SU-DHL-6 (cell line): ENCODE measurements at regions not wholly inside any gene's neighbourhood (a gene's known extent, or its start where the extent isn't known, plus 50 kb on each side); places are given as distances from the start of the nearest gene placed in this dataset.

Source experiments
- H2AFZ ChIP-seq: fragments of 200-600 bp; sonication (generic); 2 replicates; pipeline ENCODE4 v1.6.1; 2014; ENCODE audit warnings: low read depth, mild to moderate bottlenecking, moderate library complexity, mixed read lengths, antibody characterized with exemption, low read length; ENCODE audit not compliant: severe bottlenecking
- H3F3A ChIP-seq: fragments of 200-600 bp; shearing (Covaris generic); 2 replicates; pipeline ENCODE4 v1.6.0; 2016; ENCODE audit warnings: antibody characterized with exemption, mild to moderate bottlenecking; ENCODE audit not compliant: insufficient read depth
- H3K27ac ChIP-seq: fragments of 200-600 bp; sonication (generic); 2 replicates; pipeline ENCODE4 v1.5.1; 2016; ENCODE audit warnings: low read depth, mild to moderate bottlenecking, low read length, moderate library complexity, mixed read lengths
- H3K27me3 ChIP-seq: fragments of 200-600 bp; sonication (generic), shearing (Covaris generic); 2 replicates; pipeline ENCODE4 v1.6.0; 2014; ENCODE audit warnings: mild to moderate bottlenecking, low read length
- H3K36me3 ChIP-seq: fragments of 200-600 bp; sonication (generic); 2 replicates; pipeline ENCODE4 v1.6.1; 2014; ENCODE audit warnings: mild to moderate bottlenecking, low read length, mixed read lengths
- H3K4me2 ChIP-seq: fragments of 300-600, 200-600 bp; shearing (Covaris generic), sonication (generic); 2 replicates; pipeline ENCODE4 v1.6.0; 2014; ENCODE audit warnings: low read length, low read depth, mild to moderate bottlenecking; ENCODE audit not compliant: poor library complexity, severe bottlenecking
- H3K4me3 ChIP-seq: fragments of 200-600 bp; sonication (generic); 2 replicates; pipeline ENCODE4 v1.5.1; 2014; ENCODE audit warnings: antibody characterized with exemption, low read length, mild to moderate bottlenecking, mixed read lengths; ENCODE audit not compliant: insufficient read depth, poor library complexity, severe bottlenecking
- H3K79me2 ChIP-seq: fragments of 200-600 bp; sonication (generic); 2 replicates; pipeline ENCODE4 v1.6.1; 2014; ENCODE audit warnings: mild to moderate bottlenecking, low read length, moderate library complexity; ENCODE audit not compliant: insufficient read depth
- H3K9ac ChIP-seq: fragments of 200-600 bp; sonication (generic); 2 replicates; pipeline ENCODE4 v1.7.0; 2014; ENCODE audit warnings: mild to moderate bottlenecking, low read length
- H3K9me2 ChIP-seq: fragments of 200-600 bp; sonication (generic); replicated peaks from 2 replicates; pipeline ENCODE4 v1.6.1; 2014; ENCODE audit warnings: low read length; ENCODE audit not compliant: insufficient read depth
- H3K9me3 ChIP-seq: fragments of 200-600 bp; sonication (generic); 2 replicates; pipeline ENCODE4 v1.6.1; 2014; ENCODE audit warnings: low read length, mixed read lengths; ENCODE audit not compliant: insufficient read depth
- H4K20me1 ChIP-seq: fragments of 200-600 bp; sonication (generic); 2 replicates; pipeline ENCODE4 v1.6.1; 2014; ENCODE audit warnings: low read depth, mild to moderate bottlenecking, antibody characterized with exemption, low read length, moderate library complexity, mixed read lengths
- CTCF ChIP-seq: fragments of 200-600 bp; sonication (generic); IDR thresholded peaks from one replicate; pipeline ENCODE4 v1.5.1; 2017; ENCODE audit warnings: antibody characterized with exemption, mild to moderate bottlenecking, low read length, moderate library complexity; ENCODE audit not compliant: insufficient read depth, poor library complexity, severe bottlenecking
- EZH2phosphoT487 ChIP-seq: fragments of 200-600 bp; sonication (generic), shearing (Covaris generic); conservative IDR thresholded peaks from 2 replicates; pipeline ENCODE4 v1.6.1; 2018; ENCODE audit warnings: mild to moderate bottlenecking, antibody characterized with exemption, low read length, moderate library complexity, mixed read lengths

DNA sequence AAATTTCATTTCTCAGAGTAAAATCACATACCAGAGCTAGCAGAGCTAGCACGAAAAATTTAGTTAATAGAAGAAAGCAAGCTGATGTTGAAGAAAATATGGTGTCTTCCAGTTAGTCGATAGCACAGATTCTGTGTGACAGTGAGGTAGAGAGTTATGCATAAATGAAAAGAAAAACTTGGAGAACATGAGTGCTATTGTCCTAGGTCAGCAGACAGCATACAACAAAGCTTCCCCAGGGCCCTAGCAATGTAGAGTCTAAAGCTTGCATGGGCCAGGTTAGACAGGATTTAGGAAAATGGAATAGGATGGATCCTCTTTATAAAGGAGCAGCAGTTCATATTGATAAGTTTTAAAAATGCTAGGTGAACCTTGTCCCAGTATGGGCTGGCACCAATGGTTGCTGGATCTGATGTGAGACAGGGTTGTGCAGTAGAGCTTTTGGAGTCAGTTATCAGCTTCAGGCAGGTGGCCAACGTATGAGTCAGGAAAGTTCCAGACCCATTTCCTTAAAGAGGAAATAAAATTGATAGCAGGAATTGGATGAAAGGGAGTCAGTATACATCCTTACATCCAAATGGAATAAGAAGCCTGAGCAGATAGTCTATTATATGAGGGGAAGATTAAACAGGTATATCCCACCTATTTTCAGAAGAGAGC lies 277.2 kb downstream of the FRK start:
- H3K27me3 ChIP-seq: no peaks in the 10 kb centered on the region
- no peaks in the 10 kb centered on the region for H4K20me1 ChIP-seq
- H3K9ac ChIP-seq: no peak overlapping the region
- no peaks in the 10 kb centered on the region for H3K9me2 ChIP-seq
- TF ChIP-seq EZH2phosphoT487: no peak
- TF ChIP-seq CTCF: no peak
- no peak overlapping the region for H3K4me2 ChIP-seq
- H3K27ac ChIP-seq: no peak overlapping the region
- H3K9me3 ChIP-seq: no peaks in the 10 kb centered on the region
- H3K4me3 ChIP-seq: no peak overlapping the region
- H3F3A ChIP-seq: no peaks in the 10 kb centered on the region
- H3K36me3 ChIP-seq: no peaks in the 10 kb centered on the region
- no peak overlapping the region for H2AFZ ChIP-seq
- no peaks in the 10 kb centered on the region for H3K79me2 ChIP-seq

- H3F3A ChIP-seq: no peaks in the 10 kb centered on the region
- H4K20me1 ChIP-seq: no peaks in the 10 kb centered on the region
- H3K4me2 ChIP-seq: no peak overlapping the region
- H3K9ac ChIP-seq: no peak overlapping the region
- H3K4me3 ChIP-seq: no peak overlapping the region
- TF ChIP-seq EZH2phosphoT487 (no peak), CTCF (no peak)
- no peaks in the 10 kb centered on the region for H3K79me2 ChIP-seq
- no peaks in the 10 kb centered on the region for H3K27me3 ChIP-seq
- H2AFZ ChIP-seq: no peak overlapping the region
- no peaks in the 10 kb centered on the region for H3K9me3 ChIP-seq
- no peak overlapping the region for H3K27ac ChIP-seq
- no peaks in the 10 kb centered on the region for H3K9me2 ChIP-seq
- no peaks in the 10 kb centered on the region for H3K36me3 ChIP-seq
Measured at GRCh38 chr6:115782612-115783011, 278.1 kb downstream of the FRK start.

GRCh38 chr6:115773741-115774140 lies 286.9 kb downstream of the FRK start:
- no peaks in the 10 kb centered on the region for H3K9me3 ChIP-seq
- no peak overlapping the region for H3K4me3 ChIP-seq
- TF ChIP-seq EZH2phosphoT487: no peak
- no peak for TF ChIP-seq CTCF
- no peaks in the 10 kb centered on the region for H3K9me2 ChIP-seq
- H3K9ac ChIP-seq: no peak overlapping the region
- H3F3A ChIP-seq: no peaks in the 10 kb centered on the region
- 0 out of 2 replicates have a peak, but pooled peaks cover 4% of the 10 kb centered on the region for H4K20me1 ChIP-seq
- no peak overlapping the region for H2AFZ ChIP-seq
- H3K4me2 ChIP-seq: no peak overlapping the region
- no peaks in the 10 kb centered on the region for H3K27me3 ChIP-seq
- no peaks in the 10 kb centered on the region for H3K36me3 ChIP-seq
- no peaks in the 10 kb centered on the region for H3K79me2 ChIP-seq
- H3K27ac ChIP-seq: no peak overlapping the region
